HFFc6 (cell line): ENCODE measurements at regions not wholly inside any gene's neighbourhood (a gene's known extent, or its start where the extent isn't known, plus 50 kb on each side); places are given as distances from the start of the nearest gene placed in this dataset.

Experiments used
- DNase-seq: peaks from one replicate; pipeline ENCODE4 v3.0.0-alpha.2; 2018
- H3K27ac Mint-ChIP-seq: 2 replicates; pipeline ENCODE4 v1.8.0; 2020; ENCODE audit warnings: mild to moderate bottlenecking, mixed read lengths
- H3K27me3 Mint-ChIP-seq: 2 replicates; pipeline ENCODE4 v1.8.0; 2021; ENCODE audit warnings: mild to moderate bottlenecking, moderate library complexity, mixed read lengths; ENCODE audit not compliant: insufficient read depth
- H3K36me3 Mint-ChIP-seq: 2 replicates; pipeline ENCODE4 v1.8.0; 2021; ENCODE audit warnings: low read depth, mixed read lengths
- H3K4me1 Mint-ChIP-seq: 2 replicates; pipeline ENCODE4 v1.8.0; 2020; ENCODE audit warnings: low read depth, mixed read lengths
- H3K4me3 Mint-ChIP-seq: 2 replicates; pipeline ENCODE4 v1.8.0; 2020; ENCODE audit warnings: mild to moderate bottlenecking, moderate library complexity, mixed read lengths
- H3K9me3 Mint-ChIP-seq: 2 replicates; pipeline ENCODE4 v1.8.0; 2020; ENCODE audit warnings: mild to moderate bottlenecking, mixed read lengths
- TF ChIP-seq, protein P1 (sequence below): fragments of 200-600 bp; sonication (generic); IDR thresholded peaks from 2 replicates; pipeline ENCODE4 v1.5.0; 2021; ENCODE audit warnings: antibody characterized with exemption, mild to moderate bottlenecking

DNA sequence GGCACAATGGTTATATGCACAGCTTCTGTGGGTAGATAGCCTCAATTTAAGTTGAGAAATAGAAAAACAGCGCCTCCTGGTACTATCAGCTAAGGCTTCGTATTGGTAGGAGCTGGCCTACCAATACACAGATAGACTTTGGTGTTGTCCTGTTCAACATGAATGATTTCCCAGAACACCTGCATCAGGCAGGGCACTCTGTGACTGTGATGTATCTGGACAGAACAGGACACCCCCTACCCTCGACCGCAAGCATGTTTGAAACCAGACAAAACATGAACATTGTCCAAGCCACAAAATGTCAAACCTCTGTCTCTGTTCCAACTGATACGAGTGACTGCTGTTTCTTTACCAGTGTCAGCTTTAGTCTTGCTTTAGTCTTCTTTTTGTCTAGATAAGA, 144.9 kb downstream of the HAPSTR1 start:
- H3K36me3 Mint-ChIP-seq, result no peaks in the 10 kb centered on the region
- TF ChIP-seq, protein P1, sequence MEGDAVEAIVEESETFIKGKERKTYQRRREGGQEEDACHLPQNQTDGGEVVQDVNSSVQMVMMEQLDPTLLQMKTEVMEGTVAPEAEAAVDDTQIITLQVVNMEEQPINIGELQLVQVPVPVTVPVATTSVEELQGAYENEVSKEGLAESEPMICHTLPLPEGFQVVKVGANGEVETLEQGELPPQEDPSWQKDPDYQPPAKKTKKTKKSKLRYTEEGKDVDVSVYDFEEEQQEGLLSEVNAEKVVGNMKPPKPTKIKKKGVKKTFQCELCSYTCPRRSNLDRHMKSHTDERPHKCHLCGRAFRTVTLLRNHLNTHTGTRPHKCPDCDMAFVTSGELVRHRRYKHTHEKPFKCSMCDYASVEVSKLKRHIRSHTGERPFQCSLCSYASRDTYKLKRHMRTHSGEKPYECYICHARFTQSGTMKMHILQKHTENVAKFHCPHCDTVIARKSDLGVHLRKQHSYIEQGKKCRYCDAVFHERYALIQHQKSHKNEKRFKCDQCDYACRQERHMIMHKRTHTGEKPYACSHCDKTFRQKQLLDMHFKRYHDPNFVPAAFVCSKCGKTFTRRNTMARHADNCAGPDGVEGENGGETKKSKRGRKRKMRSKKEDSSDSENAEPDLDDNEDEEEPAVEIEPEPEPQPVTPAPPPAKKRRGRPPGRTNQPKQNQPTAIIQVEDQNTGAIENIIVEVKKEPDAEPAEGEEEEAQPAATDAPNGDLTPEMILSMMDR, result no peak
- no peak for DNase-seq
- no peaks in the 10 kb centered on the region for H3K4me1 Mint-ChIP-seq
- H3K27me3 Mint-ChIP-seq, result peaks cover 4% of the 10 kb centered on the region
- no peak overlapping the region for H3K27ac Mint-ChIP-seq
- H3K4me3 Mint-ChIP-seq, result no peak overlapping the region
- H3K9me3 Mint-ChIP-seq, result no peaks in the 10 kb centered on the region

DNA sequence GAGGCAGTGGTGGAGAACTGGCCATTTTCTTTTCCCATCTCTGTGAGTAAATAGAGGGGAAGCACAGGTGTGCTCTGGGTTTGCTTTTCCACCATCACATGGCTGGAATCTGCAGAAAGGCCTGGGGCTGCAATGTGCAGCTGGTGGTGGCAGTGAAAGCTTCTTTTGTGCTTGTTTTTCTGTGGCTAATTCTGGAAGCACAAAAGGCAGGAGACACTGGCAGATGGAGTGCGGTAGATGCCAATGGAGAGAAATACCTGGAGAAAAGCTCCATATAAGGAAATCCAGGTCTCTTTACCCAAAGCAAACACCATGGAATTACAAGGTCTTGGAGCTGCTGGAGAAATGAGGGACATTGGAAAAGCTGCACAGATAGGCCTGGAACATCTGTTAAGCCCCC, 146.9 kb downstream of the HAPSTR1 start:
- Mint-ChIP-seq H3K4me3 (no peak overlapping the region), H3K27me3 (peaks cover 2% of the 10 kb centered on the region; the same call in 1 of the 2 replicates), H3K27ac (no peak overlapping the region), H3K4me1 (no peaks in the 10 kb centered on the region), H3K36me3 (no peaks in the 10 kb centered on the region), H3K9me3 (no peaks in the 10 kb centered on the region)
- no peak for DNase-seq
- TF ChIP-seq, protein P1, result no peak

DNA sequence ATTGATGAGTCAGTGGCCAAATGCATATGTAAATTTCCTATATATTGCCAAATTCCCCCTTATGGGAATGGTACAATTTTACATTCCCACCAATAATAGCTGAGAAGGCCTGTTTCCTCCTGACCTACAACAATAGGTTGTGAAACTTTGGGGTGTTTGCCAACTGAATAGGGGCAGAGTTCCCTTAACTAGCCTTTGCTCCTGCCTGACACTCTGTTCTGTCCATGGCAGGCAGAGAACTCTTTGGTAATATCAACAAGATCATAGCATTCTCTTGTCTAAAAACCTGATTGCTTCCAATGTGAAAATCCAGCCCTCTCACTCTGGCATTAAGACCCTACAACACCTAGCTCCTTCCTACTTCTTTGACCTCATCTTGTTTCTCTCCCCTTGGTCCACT, 149.7 kb downstream of the HAPSTR1 start:
- TF ChIP-seq, protein P1, result no peak
- no peaks in the 10 kb centered on the region for H3K9me3 Mint-ChIP-seq

DNA sequence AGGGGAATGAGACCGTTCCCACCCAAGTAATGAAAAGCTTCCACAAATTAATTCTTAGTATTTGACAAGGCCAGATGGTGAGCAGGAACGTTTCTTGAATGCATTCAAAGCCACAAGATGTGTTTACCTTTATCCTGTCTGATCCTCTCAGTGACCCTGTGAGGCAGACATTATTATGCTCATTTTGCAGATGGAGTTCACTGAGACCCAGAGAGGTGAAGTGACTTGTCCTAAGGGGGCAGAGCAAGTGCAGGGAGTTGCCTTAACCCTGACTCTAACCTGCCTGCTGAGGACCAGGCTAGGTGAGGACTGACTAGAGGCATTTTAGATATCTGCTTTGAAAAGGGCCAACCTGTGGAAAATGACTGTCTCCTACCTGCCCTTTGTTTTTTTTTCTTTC, 156.7 kb downstream of the HAPSTR1 start:
- Mint-ChIP-seq H3K27ac (no peak overlapping the region), H3K27me3 (peaks cover 3% of the 10 kb centered on the region), H3K9me3 (no peaks in the 10 kb centered on the region), H3K4me3 (no peak overlapping the region), H3K36me3 (no peaks in the 10 kb centered on the region), H3K4me1 (no peaks in the 10 kb centered on the region)
- TF ChIP-seq, protein P1, result no peak
- no peak for DNase-seq

More for the DNA sequence above, 149.7 kb downstream of the HAPSTR1 start:
- H3K27me3 Mint-ChIP-seq, result peaks cover 2% of the 10 kb centered on the region
- H3K36me3 Mint-ChIP-seq, result no peaks in the 10 kb centered on the region
- no peak overlapping the region for H3K4me3 Mint-ChIP-seq
- DNase-seq, result no peak
- H3K4me1 Mint-ChIP-seq, result no peaks in the 10 kb centered on the region
- no peak overlapping the region for H3K27ac Mint-ChIP-seq

DNA sequence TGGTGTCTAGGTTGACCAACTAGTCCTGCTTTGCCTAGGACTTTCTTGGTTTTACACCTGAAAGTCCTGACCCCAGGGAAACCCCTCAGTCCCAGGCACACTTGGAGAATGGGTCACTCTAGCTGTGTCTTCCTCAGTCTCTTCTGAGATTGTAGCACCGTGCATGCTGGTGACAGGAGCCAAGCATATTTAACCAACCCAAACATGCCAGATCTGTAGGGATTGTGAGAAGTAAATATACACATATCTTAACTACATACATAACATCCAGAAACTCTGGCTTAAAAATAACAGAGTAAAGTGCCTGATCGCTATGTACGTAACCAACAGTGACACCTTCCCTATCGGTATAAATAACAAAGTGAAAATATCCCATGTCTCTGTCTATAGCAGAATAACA, 158.1 kb downstream of the HAPSTR1 start:
- Mint-ChIP-seq H3K27me3 (peaks cover 3% of the 10 kb centered on the region), H3K4me1 (no peaks in the 10 kb centered on the region), H3K9me3 (no peaks in the 10 kb centered on the region), H3K27ac (no peak overlapping the region), H3K4me3 (no peak overlapping the region), H3K36me3 (no peaks in the 10 kb centered on the region)
- no peak for DNase-seq
- TF ChIP-seq, protein P1, result no peak

DNA sequence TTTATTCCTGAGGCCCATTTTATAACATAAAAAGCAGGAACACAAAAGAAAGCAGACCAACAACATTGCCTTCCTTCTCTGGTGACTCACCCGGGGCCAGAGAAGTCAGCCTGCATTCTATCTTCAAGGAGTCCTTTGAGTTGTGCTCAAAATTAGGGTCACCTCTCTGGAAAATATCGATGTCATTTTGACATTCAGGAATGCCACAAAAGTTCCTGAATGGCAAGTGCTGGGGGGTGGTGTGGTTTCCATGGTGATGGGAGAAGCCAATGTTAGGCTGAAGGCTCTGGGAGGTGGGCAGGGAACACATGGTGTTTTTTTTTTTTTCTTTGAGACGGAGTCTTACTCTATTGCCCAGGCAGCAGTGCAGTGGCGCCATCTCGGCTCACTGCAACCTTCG, 159.6 kb downstream of the HAPSTR1 start:
- Mint-ChIP-seq H3K4me3 (no peak overlapping the region), H3K9me3 (no peaks in the 10 kb centered on the region), H3K36me3 (no peaks in the 10 kb centered on the region), H3K4me1 (no peaks in the 10 kb centered on the region), H3K27ac (no peak overlapping the region), H3K27me3 (peaks cover 5% of the 10 kb centered on the region)
- no peak for DNase-seq
- TF ChIP-seq, protein P1, result no peak
